GM23338 (cell line): ENCODE measurements at regions not wholly inside any gene's neighbourhood (a gene's known extent, or its start where the extent isn't known, plus 50 kb on each side); places are given as distances from the start of the nearest gene placed in this dataset.

Source experiments
- ATAC-seq: fragments of 200-7000 bp; cut with Tn5 transposase; 3 replicates; pipeline ENCODE4 v1.9.1; 2020
- DNase-seq: peaks from one replicate; pipeline ENCODE4 v3.0.0-alpha.2; 2015; ENCODE audit warnings: low spot score
- H2AFZ ChIP-seq: fragments of 200-600 bp; sonication (generic); 2 replicates; pipeline ENCODE4 v1.8.0; 2016; ENCODE audit warnings: antibody characterized with exemption, mild to moderate bottlenecking, moderate library complexity
- H3F3A ChIP-seq: fragments of 200-600 bp; sonication (generic); replicated peaks from 2 replicates; pipeline ENCODE4 v1.8.0; 2017; ENCODE audit warnings: antibody characterized with exemption, mixed run types, low read depth
- H3K27ac ChIP-seq: fragments of 200-600 bp; sonication (generic); 2 replicates; pipeline ENCODE4 v1.6.1; 2016; ENCODE audit warnings: low read depth
- H3K27me3 ChIP-seq: fragments of 200-600 bp; sonication (generic); 2 replicates; pipeline ENCODE4 v1.8.0; 2016; ENCODE audit warnings: mild to moderate bottlenecking, mixed run types, moderate library complexity; ENCODE audit not compliant: insufficient read depth
- H3K36me3 ChIP-seq: fragments of 200-600 bp; sonication (generic); 2 replicates; pipeline ENCODE4 v1.8.0; 2016; ENCODE audit warnings: mild to moderate bottlenecking; ENCODE audit not compliant: insufficient read depth
- H3K4me1 ChIP-seq: fragments of 200-600 bp; sonication (generic); 2 replicates; pipeline ENCODE4 v1.8.0; 2016; ENCODE audit warnings: mild to moderate bottlenecking, moderate library complexity; ENCODE audit not compliant: insufficient read depth
- H3K4me2 ChIP-seq: fragments of 200-600 bp; sonication (generic); 2 replicates; pipeline ENCODE4 v1.7.1; 2017; ENCODE audit warnings: mixed run types
- H3K4me3 ChIP-seq: fragments of 200-600 bp; sonication (generic); 2 replicates; pipeline ENCODE4 v1.6.1; 2016; ENCODE audit warnings: mixed run types
- H3K79me2 ChIP-seq: fragments of 200-600 bp; sonication (generic); replicated peaks from 2 replicates; pipeline ENCODE4 v1.8.0; 2017; ENCODE audit warnings: mild to moderate bottlenecking; ENCODE audit not compliant: insufficient read depth
- H3K9me2 ChIP-seq: fragments of 200-600 bp; sonication (generic); 2 replicates; pipeline ENCODE4 v1.8.0; 2017; ENCODE audit not compliant: insufficient read depth
- H4K20me1 ChIP-seq: fragments of 200-600 bp; sonication (generic); replicated peaks from 2 replicates; pipeline ENCODE4 v1.8.0; 2017; ENCODE audit warnings: mild to moderate bottlenecking; ENCODE audit not compliant: insufficient read depth
- H3K27ac Mint-ChIP-seq: 2 replicates; pipeline ENCODE4 v1.8.0; 2020; ENCODE audit warnings: inconsistent platforms, mild to moderate bottlenecking, moderate library complexity, mixed read lengths
- H3K27me3 Mint-ChIP-seq: 3 replicates; pipeline ENCODE4 v1.8.0; 2022; ENCODE audit warnings: low read depth, mild to moderate bottlenecking, moderate library complexity, mixed read lengths, inconsistent platforms; ENCODE audit not compliant: insufficient read depth, poor library complexity
- H3K36me3 Mint-ChIP-seq: 3 replicates; pipeline ENCODE4 v1.8.0; 2021; ENCODE audit warnings: low read depth, mild to moderate bottlenecking, inconsistent platforms, moderate library complexity, mixed read lengths
- H3K4me1 Mint-ChIP-seq: 3 replicates; pipeline ENCODE4 v1.8.0; 2020; ENCODE audit warnings: mild to moderate bottlenecking, inconsistent platforms, mixed read lengths
- H3K4me3 Mint-ChIP-seq: 3 replicates; pipeline ENCODE4 v1.8.0; 2021; ENCODE audit warnings: moderate library complexity, mild to moderate bottlenecking, inconsistent platforms, mixed read lengths
- H3K9me3 Mint-ChIP-seq: 3 replicates; pipeline ENCODE4 v1.8.0; 2020; ENCODE audit warnings: moderate library complexity, mild to moderate bottlenecking, inconsistent platforms, mixed read lengths
- CREB1 ChIP-seq: fragments of 250-450 bp; sonication (Bioruptor Pico); IDR thresholded peaks from 2 replicates; pipeline ENCODE4 v1.5.0; 2020; ENCODE audit warnings: low read depth, mild to moderate bottlenecking, moderate library complexity
- CTCF ChIP-seq, 2 experiments: fragments of 200-600 bp in 1 of 2; sonication (generic) in 1 of 2; conservative IDR thresholded peaks; 2 replicates each; pipeline versions ENCODE4 v1.5.1 to v1.6.1; 2016 to 2017; ENCODE audit warnings: antibody characterized with exemption in 2 of 2, low read depth in 2 of 2, mild to moderate bottlenecking in 2 of 2, moderate library complexity in 1 of 2
- ETS1 ChIP-seq: IDR thresholded peaks from 2 replicates; pipeline ENCODE4 v1.6.1; 2016; ENCODE audit warnings: antibody characterized with exemption
- EZH2 ChIP-seq: fragments of 200-600 bp; sonication (generic); IDR thresholded peaks from one replicate; pipeline ENCODE4 v1.8.0; 2017; ENCODE audit warnings: antibody characterized with exemption, mild to moderate bottlenecking, low read depth; ENCODE audit not compliant: unreplicated experiment
- EZH2phosphoT487 ChIP-seq: fragments of 200-600 bp; sonication (generic); IDR thresholded peaks from one replicate; pipeline ENCODE4 v1.8.1; 2018; ENCODE audit warnings: antibody characterized with exemption; ENCODE audit not compliant: unreplicated experiment
- JUNB ChIP-seq: IDR thresholded peaks from one replicate; pipeline ENCODE4 v1.6.1; 2016; ENCODE audit warnings: antibody characterized with exemption; ENCODE audit not compliant: unreplicated experiment
- NANOG ChIP-seq: IDR thresholded peaks from 2 replicates; pipeline ENCODE4 v1.6.1; 2016; ENCODE audit warnings: antibody characterized with exemption, borderline replicate concordance
- POLR2AphosphoS5 ChIP-seq: IDR thresholded peaks from 2 replicates; pipeline ENCODE4 v1.6.1; 2016; ENCODE audit warnings: antibody characterized with exemption, low read depth
- REST ChIP-seq: IDR thresholded peaks from one replicate; pipeline ENCODE4 v1.6.1; 2018; ENCODE audit warnings: antibody characterized with exemption; ENCODE audit not compliant: unreplicated experiment
- STAT1 ChIP-seq: IDR thresholded peaks from one replicate; pipeline ENCODE4 v1.6.1; 2016; ENCODE audit warnings: antibody characterized with exemption; ENCODE audit not compliant: unreplicated experiment
- ZNF114 ChIP-seq: fragments of 250-450 bp; sonication (Bioruptor Pico); IDR thresholded peaks from 2 replicates; pipeline ENCODE4 v1.5.0; 2020; ENCODE audit warnings: mild to moderate bottlenecking, moderate library complexity
- ZNF331 ChIP-seq: fragments of 250-450 bp; sonication (Bioruptor Pico); IDR thresholded peaks from 2 replicates; pipeline ENCODE4 v1.5.0; 2020; ENCODE audit warnings: low read depth, mild to moderate bottlenecking, moderate library complexity
- ZNF462 ChIP-seq: fragments of 250-450 bp; sonication (Bioruptor Pico); IDR thresholded peaks from 2 replicates; pipeline ENCODE4 v1.5.0; 2020; ENCODE audit warnings: mild to moderate bottlenecking, moderate library complexity

- Histone ChIP-seq H3K36me3 (no peaks in the 10 kb centered on the region), H4K20me1 (no peaks in the 10 kb centered on the region), H3K27ac (no peak overlapping the region), H3K79me2 (no peaks in the 10 kb centered on the region), H3K27me3 (no peaks in the 10 kb centered on the region), H3K4me3 (no peak overlapping the region), H3F3A (no peaks in the 10 kb centered on the region), H3K4me2 (no peak overlapping the region), H2AFZ (no peak overlapping the region), H3K9me2 (no peaks in the 10 kb centered on the region), H3K4me1 (no peaks in the 10 kb centered on the region)
- DNase-seq (no peak), ATAC-seq (no peak)
- Mint-ChIP-seq H3K4me3 (no peak overlapping the region), H3K27me3 (no peaks in the 10 kb centered on the region), H3K36me3 (no peaks in the 10 kb centered on the region), H3K27ac (no peak overlapping the region), H3K9me3 (no peaks in the 10 kb centered on the region), H3K4me1 (no peaks in the 10 kb centered on the region)
- TF ChIP-seq NANOG = no peak
- TF ChIP-seq CTCF (conservative IDR thresholded peaks at IDR 0.05; ENCODE audit: low read depth in 2 of 2) = no peak
- no peak for TF ChIP-seq EZH2phosphoT487
- TF ChIP-seq ZNF462 (CRISPR knock-in tag) = no peak
- no peak for TF ChIP-seq ZNF331
- TF ChIP-seq JUNB = no peak
- no peak for TF ChIP-seq ZNF114 (CRISPR knock-in tag)
- no peak for TF ChIP-seq CREB1 (CRISPR knock-in tag)
- no peak for TF ChIP-seq STAT1
- no peak for TF ChIP-seq REST
- TF ChIP-seq EZH2 = no peak
- no peak for TF ChIP-seq POLR2AphosphoS5
- TF ChIP-seq ETS1 = no peak
Observed at GRCh38 chrX:147764868-147765267, 146.9 kb upstream of the FMR1 start.
